ENCODE measurements at regions not wholly inside any gene's neighbourhood (a gene's known extent, or its start where the extent isn't known, plus 50 kb on each side); places are given as distances from the start of the nearest gene placed in this dataset.

DNA sequence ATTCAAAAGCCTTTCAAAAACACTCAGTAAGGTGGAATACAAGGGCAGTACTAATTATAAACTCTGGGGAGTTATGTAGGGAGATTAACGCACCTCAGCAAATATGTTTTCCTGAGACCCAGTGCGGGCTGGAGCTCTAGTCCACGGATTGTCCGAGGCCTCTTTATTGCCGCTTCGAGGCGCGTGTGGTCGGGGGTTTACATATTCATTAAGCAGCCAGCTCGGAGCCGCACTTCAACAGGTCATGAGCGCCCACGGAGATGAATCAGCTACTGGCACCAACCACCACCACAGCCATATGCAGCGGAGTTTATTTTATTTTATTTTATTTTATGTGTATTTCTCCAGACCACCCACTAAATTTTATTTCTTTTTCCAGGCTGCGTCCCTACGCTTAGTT lies 195.9 kb upstream of the ADARB2 start:
- H3K4me3 ChIP-seq (ENCODE audit: low read depth, low read length, poor library complexity, severe bottlenecking): no peak overlapping the region
- ChIA-PET CTCF (ENCODE audit: unreplicated experiment) (no interaction called here), POLR2A (no interaction called here)
- no peaks in the 10 kb centered on the region for H3K9me3 ChIP-seq (ENCODE audit: low read length)
- no peak for DNase-seq (ENCODE audit: low spot score)
- no peaks in the 10 kb centered on the region for H3K36me3 ChIP-seq (ENCODE audit: insufficient read depth, low read length)
- no peak for TF ChIP-seq CTCF (conservative IDR thresholded peaks at IDR 0.05; ENCODE audit: low read length)
- TF ChIP-seq EZH2phosphoT487 (IDR thresholded peaks at IDR 0.05; ENCODE audit: borderline replicate concordance, low read depth, low read length): no peak
- no peaks in the 10 kb centered on the region for H3K79me2 ChIP-seq (ENCODE audit: insufficient read depth, low read depth, low read length)
- intact Hi-C loops (cut with micrococcal nuclease; ENCODE audit: unreplicated experiment): no loop called here
- H4K20me1 ChIP-seq (ENCODE audit: insufficient read depth, low read length): no peaks in the 10 kb centered on the region
- no peaks in the 10 kb centered on the region for H3K9me2 ChIP-seq (ENCODE audit: insufficient read depth, low read length)
- H3K4me1 ChIP-seq (ENCODE audit: insufficient read depth, low read length, poor library complexity, severe bottlenecking): no peaks in the 10 kb centered on the region
- no TSS peak for BruUV-seq (replicated peaks)
- no peak overlapping the region for H3K4me2 ChIP-seq (ENCODE audit: low read length)
- no peak overlapping the region for H2AFZ ChIP-seq (ENCODE audit: low read length)
- H3K27ac ChIP-seq (ENCODE audit: low read depth, low read length, poor library complexity, severe bottlenecking): no peak overlapping the region

GRCh38 chr10:1932692-1933094 lies 195.4 kb upstream of the ADARB2 start:
- no peak for DNase-seq (ENCODE audit: low spot score)
- no peak overlapping the region for H3K4me2 ChIP-seq (ENCODE audit: low read length)
- no peaks in the 10 kb centered on the region for H3K4me1 ChIP-seq (ENCODE audit: insufficient read depth, low read length, poor library complexity, severe bottlenecking)
- no peak overlapping the region for H3K27ac ChIP-seq (ENCODE audit: low read depth, low read length, poor library complexity, severe bottlenecking)
- no peaks in the 10 kb centered on the region for H3K36me3 ChIP-seq (ENCODE audit: insufficient read depth, low read length)
- no peaks in the 10 kb centered on the region for H3K9me2 ChIP-seq (ENCODE audit: insufficient read depth, low read length)
- no peaks in the 10 kb centered on the region for H4K20me1 ChIP-seq (ENCODE audit: insufficient read depth, low read length)
- H3K79me2 ChIP-seq (ENCODE audit: insufficient read depth, low read depth, low read length): no peaks in the 10 kb centered on the region
- H3K4me3 ChIP-seq (ENCODE audit: low read depth, low read length, poor library complexity, severe bottlenecking): no peak overlapping the region
- no TSS peak for BruUV-seq (replicated peaks)
- ChIA-PET POLR2A (no interaction called here), CTCF (ENCODE audit: unreplicated experiment) (no interaction called here)
- TF ChIP-seq CTCF (conservative IDR thresholded peaks at IDR 0.05; ENCODE audit: low read length) (no peak), EZH2phosphoT487 (IDR thresholded peaks at IDR 0.05; ENCODE audit: borderline replicate concordance, low read depth, low read length) (no peak)
- H2AFZ ChIP-seq (ENCODE audit: low read length): no peak overlapping the region
- H3K9me3 ChIP-seq (ENCODE audit: low read length): no peaks in the 10 kb centered on the region
- intact Hi-C loops (cut with micrococcal nuclease; ENCODE audit: unreplicated experiment): no loop called here

- ChIA-PET CTCF (ENCODE audit: unreplicated experiment) (no interaction called here), POLR2A (no interaction called here)
- no peak for TF ChIP-seq EZH2phosphoT487 (IDR thresholded peaks at IDR 0.05; ENCODE audit: borderline replicate concordance, low read depth, low read length)
- no peak for TF ChIP-seq CTCF (conservative IDR thresholded peaks at IDR 0.05; ENCODE audit: low read length)
- no peak overlapping the region for H2AFZ ChIP-seq (ENCODE audit: low read length)
- no peaks in the 10 kb centered on the region for H4K20me1 ChIP-seq (ENCODE audit: insufficient read depth, low read length)
- H3K9me3 ChIP-seq (ENCODE audit: low read length): no peaks in the 10 kb centered on the region
- H3K9me2 ChIP-seq (ENCODE audit: insufficient read depth, low read length): no peaks in the 10 kb centered on the region
- H3K27ac ChIP-seq (ENCODE audit: low read depth, low read length, poor library complexity, severe bottlenecking): no peak overlapping the region
- H3K4me2 ChIP-seq (ENCODE audit: low read length): no peak overlapping the region
- H3K4me1 ChIP-seq (ENCODE audit: insufficient read depth, low read length, poor library complexity, severe bottlenecking): no peaks in the 10 kb centered on the region
- BruUV-seq (replicated peaks): no TSS peak
- no peaks in the 10 kb centered on the region for H3K79me2 ChIP-seq (ENCODE audit: insufficient read depth, low read depth, low read length)
- intact Hi-C loops (cut with micrococcal nuclease; ENCODE audit: unreplicated experiment): no loop called here
- H3K4me3 ChIP-seq (ENCODE audit: low read depth, low read length, poor library complexity, severe bottlenecking): no peak overlapping the region
- H3K36me3 ChIP-seq (ENCODE audit: insufficient read depth, low read length): no peaks in the 10 kb centered on the region
- DNase-seq (ENCODE audit: low spot score): no peak
Measured at GRCh38 chr10:1928606-1929005, 191.3 kb upstream of the ADARB2 start.
